ENCODE measurements at regions not wholly inside any gene's neighbourhood (a gene's known extent, or its start where the extent isn't known, plus 50 kb on each side); places are given as distances from the start of the nearest gene placed in this dataset.

DNA sequence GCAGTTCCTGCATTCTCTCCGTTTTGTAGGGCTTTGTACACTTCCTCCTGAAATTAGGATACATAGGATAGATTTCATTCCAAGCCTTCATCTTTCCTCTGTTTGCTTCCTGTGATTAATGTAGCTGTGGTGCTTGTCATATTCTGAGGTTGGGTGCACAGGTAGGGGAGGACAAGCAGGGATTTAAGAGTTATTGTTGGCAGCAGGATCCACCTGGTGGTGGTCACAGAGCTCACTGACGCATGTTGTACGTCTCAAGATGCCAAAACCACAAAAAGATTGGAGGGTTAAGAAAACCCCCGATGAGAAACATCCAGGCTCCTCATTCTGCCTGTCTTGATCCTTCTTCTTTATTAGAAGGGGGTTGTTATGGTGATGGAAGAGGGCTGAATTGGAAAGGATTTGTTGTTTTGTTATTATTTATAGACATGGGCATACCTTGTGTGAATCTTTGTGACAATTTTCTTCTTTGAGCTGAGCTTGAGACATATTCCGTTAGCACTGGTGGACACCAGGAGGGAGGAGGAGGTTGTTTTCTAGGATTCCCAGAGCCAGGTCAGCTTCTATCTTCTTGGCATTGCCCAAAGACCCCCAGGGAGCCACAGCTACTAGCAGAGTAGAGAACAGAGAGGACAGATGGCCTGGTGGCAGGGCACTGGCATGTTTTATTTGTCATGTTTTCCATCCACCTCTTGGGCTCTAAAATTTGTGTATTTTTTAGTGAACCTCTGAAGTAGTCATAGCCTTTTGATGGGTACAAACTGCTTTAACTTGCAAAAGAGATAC lies 57.7 kb upstream of the LARS2 start:
- no peak for ATAC-seq
- H3K4me3 ChIP-seq = no peak overlapping the region
- H3K27ac ChIP-seq = no peak overlapping the region
- TF ChIP-seq, protein P1, sequence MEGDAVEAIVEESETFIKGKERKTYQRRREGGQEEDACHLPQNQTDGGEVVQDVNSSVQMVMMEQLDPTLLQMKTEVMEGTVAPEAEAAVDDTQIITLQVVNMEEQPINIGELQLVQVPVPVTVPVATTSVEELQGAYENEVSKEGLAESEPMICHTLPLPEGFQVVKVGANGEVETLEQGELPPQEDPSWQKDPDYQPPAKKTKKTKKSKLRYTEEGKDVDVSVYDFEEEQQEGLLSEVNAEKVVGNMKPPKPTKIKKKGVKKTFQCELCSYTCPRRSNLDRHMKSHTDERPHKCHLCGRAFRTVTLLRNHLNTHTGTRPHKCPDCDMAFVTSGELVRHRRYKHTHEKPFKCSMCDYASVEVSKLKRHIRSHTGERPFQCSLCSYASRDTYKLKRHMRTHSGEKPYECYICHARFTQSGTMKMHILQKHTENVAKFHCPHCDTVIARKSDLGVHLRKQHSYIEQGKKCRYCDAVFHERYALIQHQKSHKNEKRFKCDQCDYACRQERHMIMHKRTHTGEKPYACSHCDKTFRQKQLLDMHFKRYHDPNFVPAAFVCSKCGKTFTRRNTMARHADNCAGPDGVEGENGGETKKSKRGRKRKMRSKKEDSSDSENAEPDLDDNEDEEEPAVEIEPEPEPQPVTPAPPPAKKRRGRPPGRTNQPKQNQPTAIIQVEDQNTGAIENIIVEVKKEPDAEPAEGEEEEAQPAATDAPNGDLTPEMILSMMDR (IDR thresholded peaks at IDR 0.05) = no peak
- no peaks in the 10 kb centered on the region for H3K9me3 ChIP-seq
- H3K4me1 ChIP-seq = no peaks in the 10 kb centered on the region
- intact Hi-C loops (cut with DNase I) = no loop called here
- H3K27me3 ChIP-seq (ENCODE audit: low read depth) = peaks cover 22% of the 10 kb centered on the region
- H3K36me3 ChIP-seq = no peaks in the 10 kb centered on the region
- DNase-seq = no peak

DNA sequence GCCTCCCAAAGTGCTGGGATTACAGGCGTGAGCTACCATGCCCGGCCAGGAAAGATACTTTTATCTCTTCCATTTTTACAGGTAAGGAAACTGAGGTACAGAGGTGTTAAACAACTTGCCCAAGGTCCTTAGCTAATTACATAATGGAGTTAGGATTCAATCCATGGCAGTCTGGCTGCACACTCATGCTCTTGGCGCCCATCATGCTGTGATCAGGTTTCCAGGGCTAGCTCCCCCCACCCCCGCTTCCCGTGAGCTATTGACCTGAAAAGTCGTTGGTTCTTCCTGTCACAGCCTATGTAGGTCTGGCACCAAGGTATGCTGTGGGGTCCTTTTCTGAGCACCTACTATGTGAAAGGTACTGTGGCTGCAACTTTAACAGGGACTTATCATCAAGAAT lies 55.9 kb upstream of the LARS2 start:
- no peaks in the 10 kb centered on the region for H3K36me3 ChIP-seq
- no peak overlapping the region for H3K27ac ChIP-seq
- DNase-seq (no peak), ATAC-seq (no peak)
- peaks cover 15% of the 10 kb centered on the region for H3K27me3 ChIP-seq (ENCODE audit: low read depth)
- H3K9me3 ChIP-seq = no peaks in the 10 kb centered on the region
- H3K4me1 ChIP-seq = no peaks in the 10 kb centered on the region
- intact Hi-C loops (cut with DNase I) = no loop called here
- TF ChIP-seq, protein P1 (IDR thresholded peaks at IDR 0.05) = no peak
- no peak overlapping the region for H3K4me3 ChIP-seq

GRCh38 chr3:45332901-45333407 lies 55.4 kb upstream of the LARS2 start:
- Histone ChIP-seq H3K4me3 (no peak overlapping the region), H3K36me3 (no peaks in the 10 kb centered on the region), H3K4me1 (no peaks in the 10 kb centered on the region), H3K9me3 (no peaks in the 10 kb centered on the region), H3K27me3 (ENCODE audit: low read depth) (peaks cover 15% of the 10 kb centered on the region), H3K27ac (no peak overlapping the region)
- TF ChIP-seq, protein P1 (IDR thresholded peaks at IDR 0.05) = no peak
- ATAC-seq = no peak
- no peak for DNase-seq
- intact Hi-C loops (cut with DNase I) = no loop called here

DNA sequence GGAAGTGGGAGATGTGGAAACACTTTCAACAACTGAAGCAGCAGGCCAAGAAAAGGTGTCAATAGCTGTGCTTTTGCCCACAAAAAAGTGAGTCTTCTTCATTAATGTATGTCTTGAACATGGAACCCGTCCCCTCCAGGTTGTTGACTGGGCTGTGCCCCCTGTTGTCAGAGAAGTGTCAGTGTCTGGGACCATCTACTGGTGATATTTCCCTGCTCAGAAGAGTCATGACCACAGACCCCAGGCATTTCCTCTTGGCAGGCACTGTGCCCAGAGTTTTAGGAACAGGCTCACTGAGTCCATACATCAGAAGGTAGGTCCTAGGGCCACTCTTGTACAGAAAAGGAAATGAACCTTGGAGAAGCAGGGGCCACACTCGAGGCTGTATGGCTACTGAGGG lies 54.8 kb upstream of the LARS2 start:
- TF ChIP-seq, protein P1 (IDR thresholded peaks at IDR 0.05) = no peak
- no peak for DNase-seq
- no peak overlapping the region for H3K27ac ChIP-seq
- H3K9me3 ChIP-seq = no peaks in the 10 kb centered on the region
- H3K4me1 ChIP-seq = no peaks in the 10 kb centered on the region
- H3K36me3 ChIP-seq = no peaks in the 10 kb centered on the region
- intact Hi-C loops (cut with DNase I) = no loop called here
- no peak overlapping the region for H3K4me3 ChIP-seq
- H3K27me3 ChIP-seq (ENCODE audit: low read depth) = peaks cover 15% of the 10 kb centered on the region
- ATAC-seq = no peak

GRCh38 chr3:45337839-45338470 lies 50.4 kb upstream of the LARS2 start:
- intact Hi-C loops (cut with DNase I) = no loop called here
- DNase-seq (no peak), ATAC-seq (no peak)
- Histone ChIP-seq H3K27ac (no peak overlapping the region), H3K4me3 (no peak overlapping the region), H3K27me3 (ENCODE audit: low read depth) (peaks cover 7% of the 10 kb centered on the region), H3K9me3 (no peaks in the 10 kb centered on the region), H3K4me1 (no peaks in the 10 kb centered on the region), H3K36me3 (no peaks in the 10 kb centered on the region)
- TF ChIP-seq, protein P1 (IDR thresholded peaks at IDR 0.05) = no peak

Data from lower lobe of right lung (tissue), 2 donors.